ENCODE measurements at regions not wholly inside any gene's neighbourhood (a gene's known extent, or its start where the extent isn't known, plus 50 kb on each side); places are given as distances from the start of the nearest gene placed in this dataset.
A peak's percentile ranks its signal among the peaks of the same experiment; 100 is the strongest.

DNA sequence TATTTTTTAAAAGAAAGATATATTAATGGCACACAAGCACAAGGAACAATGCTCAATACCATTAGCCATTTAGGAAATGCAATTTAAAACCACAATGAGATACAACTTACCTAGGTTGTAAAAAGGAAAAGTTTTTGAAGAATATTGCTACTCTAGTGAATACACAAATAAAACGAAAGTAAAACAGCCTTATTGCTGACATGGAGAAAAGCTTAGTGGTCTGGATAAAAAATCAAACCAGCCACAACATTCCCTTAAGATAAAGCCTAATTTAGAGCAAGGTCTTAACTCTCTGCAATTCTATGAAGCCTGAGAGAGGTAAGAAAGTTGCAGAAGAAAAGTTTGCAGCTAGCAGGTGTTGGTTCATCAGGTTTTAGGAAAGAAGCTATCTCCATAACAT lies 892.7 kb upstream of the ALCAM start:
- no peak for DNase-seq

DNA sequence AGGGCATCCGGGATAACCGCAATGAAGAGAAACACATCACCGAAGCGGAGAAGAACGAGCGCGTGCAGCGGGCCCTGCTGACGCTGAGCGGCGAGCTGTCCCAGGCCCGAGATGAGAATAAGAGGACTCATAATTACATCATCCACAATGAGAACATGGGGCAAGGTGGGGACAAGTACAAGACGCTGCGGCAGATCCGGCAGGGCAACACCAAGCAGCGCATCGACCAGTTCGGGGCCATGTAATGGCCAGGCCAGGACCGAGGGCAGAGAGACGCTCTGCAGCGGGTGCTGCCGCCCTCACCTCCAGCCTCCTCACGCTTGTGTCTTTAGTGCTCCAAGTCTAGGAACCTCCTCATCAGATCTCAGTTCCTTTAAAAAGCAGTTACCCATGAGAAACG lies 863.7 kb upstream of the ALCAM start:
- DNase-seq = no peak

DNA sequence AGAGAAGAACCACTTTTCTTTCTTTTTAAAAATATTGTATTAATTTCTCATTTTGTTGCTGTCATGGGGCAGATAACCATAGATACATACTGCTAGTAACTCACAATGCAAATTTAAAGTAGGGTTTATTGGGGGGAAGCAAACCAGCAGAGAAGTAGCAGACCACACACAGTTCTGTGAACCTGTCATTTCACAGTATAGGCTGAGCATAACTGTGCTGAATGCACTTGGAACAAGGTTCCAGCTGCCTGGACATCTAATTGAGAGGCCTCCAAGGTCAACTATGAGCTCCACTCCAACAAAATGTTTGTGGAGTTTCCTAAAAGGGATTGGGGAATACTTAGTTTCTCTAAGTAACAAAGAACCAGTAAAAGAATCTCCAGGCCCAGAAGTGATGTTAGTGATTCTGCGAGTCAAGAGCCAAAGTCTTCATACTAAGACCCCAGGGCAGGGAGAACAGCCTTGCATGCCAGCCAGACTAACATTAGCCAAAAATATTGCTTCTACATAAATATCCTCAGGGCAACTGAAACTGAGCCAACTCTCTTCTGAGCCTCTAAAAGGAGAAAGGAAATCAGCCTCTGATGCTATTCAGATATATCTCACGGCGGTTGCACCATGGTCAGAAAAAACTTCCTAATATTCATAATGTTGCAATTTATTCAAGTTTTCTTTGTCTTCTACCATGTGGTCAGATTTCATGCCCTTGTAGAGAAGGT lies 856.4 kb upstream of the ALCAM start:
- peak; percentile 18 for DNase-seq

DNA sequence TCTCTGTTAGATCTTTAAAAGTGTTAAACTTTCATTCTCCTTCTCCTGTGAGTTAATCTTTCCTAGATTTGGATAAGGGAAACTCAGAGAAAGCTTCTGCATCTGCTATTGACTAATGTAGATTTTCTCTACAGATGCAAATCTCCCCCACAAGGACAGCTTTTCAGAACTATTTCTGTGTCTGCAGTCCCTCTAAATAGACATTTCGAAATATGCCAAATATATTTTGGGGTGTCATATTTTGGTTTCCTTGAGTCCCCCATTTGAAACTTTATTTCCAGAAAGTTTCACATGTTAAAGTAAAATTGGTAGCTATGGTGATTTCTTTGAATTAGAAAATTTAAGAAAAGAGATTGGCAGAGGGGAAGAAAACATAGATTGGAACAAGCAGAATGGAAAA lies 852.3 kb upstream of the ALCAM start:
- no peak for DNase-seq

DNA sequence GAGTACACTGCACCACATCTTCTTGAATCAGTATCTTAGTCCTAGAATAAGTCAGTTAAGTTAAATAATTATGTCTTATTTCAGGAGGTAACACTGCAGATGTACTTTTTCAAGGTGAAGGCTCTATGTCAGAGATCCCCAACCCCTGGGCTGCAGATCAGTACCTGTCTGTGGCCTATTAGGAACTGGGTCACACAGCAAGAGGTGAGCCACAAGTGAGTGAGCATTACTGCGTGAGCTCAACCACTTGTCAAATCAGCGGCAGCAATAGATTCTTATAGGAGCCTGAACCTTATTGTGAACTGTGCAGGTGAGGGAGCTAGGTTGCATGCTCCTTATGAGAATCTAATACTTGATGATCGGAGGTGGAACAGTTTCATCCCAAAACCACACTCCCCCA lies 851.9 kb upstream of the ALCAM start:
- DNase-seq = no peak

DNA sequence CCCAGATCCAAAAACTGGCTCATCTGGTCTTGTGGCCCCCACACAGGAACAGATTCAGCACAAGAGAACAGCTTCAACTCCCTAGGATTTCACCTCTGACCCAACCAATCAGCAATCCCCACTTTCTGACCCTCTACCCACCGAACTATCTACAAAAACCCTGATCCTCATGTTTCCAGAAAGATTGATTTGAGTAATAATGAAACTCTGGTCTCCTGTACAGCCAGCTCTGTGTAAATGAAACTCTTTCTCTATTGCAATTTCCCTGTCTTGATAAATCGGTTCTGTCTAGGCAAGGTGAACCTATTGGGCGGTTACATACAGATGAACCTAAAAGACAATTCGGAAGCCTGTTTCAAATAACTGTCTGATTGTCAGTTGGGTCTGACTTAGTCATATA lies 847.6 kb upstream of the ALCAM start:
- DNase-seq = no peak

DNA sequence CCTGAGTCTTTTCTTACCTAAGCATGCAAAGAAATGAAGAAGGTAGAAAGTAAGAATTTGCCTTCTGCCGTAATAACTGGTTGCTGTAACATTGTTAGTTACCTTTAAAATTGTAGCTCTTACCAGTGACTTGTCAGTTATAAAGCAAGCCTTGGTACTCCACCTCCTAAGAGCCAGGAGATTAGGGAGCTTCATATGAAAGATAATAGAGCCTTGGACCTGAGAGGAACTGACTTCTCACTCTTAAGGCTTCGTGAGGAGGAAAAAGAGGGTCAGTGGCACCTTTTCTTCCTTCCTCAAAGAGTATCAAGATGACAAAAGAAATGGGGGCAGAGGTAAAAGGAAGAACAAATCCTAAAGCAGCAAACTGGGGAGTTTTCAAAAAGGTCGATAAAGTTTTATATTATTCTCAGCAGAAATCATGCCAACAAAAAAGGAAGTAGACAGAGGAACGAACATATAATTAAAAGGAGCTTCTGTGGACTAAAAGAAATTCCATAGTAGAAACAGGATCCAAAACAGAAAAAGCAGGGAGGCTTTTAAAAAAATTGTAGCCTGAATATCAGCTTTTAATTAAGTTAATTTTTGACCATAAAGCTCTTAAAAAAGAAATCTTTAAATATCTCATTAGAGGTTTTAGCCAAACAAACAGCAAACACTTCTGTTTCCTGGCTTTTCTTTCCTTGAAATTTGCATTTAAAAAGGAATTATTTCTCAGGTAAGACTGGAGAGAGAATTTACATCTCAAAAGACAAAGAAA lies 847.1 kb upstream of the ALCAM start:
- no peak for DNase-seq

DNA sequence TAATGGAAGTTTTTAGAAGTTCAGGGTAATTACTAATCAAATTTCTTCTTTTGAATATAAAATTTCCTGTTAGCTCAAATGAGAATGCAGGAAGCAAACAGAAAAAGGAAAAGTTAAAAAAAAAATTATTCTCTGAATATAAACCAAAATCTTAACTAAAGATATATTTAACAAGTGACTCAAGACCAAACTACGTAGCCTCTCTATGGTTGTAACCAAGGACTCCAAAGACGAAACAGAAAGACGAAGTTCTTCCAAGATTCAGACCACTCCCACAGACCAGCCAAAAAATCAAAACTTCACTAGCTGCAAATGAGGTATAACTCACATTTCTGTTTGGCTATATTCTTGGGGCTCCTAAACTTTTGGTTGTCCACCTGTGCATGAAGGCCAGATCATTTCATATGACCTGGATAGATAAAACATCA lies 846.5 kb upstream of the ALCAM start:
- DNase-seq = no peak

DNA sequence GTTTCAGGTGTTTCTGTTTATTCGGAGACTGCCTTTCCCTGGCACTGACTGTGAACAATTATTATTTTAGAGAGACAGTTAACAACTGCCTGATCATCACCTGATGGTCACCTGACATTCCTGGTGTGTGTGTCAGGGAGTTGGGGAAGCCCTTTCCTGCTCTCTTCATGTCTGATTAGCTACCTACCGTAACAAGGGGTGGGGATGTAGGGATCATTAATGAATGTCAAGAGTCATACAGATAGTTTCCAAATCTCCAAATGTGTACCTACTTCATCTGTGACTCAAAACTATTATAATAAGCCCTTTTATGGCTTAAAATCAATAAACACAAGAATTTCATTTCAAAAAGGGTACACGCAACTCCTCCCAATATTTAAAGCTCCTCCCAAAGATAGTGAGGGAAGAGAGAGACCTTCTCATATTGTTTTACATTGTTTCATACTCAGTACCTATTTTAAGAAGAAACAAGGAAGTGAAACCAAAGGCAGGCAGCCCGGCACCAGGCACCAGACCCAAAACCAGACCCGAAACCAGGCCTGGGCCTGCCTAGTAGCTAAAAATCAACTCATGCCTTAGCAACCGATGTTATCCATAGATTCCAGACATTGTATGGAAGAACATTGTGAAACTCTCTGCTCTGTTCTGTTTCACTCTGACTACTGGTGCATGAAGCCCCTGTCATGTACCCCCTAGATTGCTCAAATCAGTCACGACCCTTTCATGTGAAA lies 844.9 kb upstream of the ALCAM start:
- no peak for DNase-seq

DNA sequence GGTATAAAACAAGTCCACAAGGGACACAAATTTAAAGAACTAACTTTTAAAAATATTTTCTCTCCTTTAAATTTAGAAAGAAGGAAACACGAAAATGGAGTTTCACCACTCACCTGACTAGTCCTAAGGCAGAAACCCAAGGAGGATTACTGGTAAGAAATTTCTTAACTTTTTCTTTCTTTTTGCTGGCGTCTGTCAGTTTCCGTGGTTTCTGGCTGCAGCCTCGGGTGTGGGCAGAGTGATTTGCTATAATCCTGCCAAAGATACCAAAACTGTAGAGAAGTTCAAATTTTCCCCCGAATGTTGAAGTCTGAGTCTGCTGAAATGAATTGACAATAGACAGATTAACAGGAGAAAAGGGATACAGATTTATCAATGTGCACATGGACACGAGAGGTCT lies 843.6 kb upstream of the ALCAM start:
- DNase-seq = no peak

DNA sequence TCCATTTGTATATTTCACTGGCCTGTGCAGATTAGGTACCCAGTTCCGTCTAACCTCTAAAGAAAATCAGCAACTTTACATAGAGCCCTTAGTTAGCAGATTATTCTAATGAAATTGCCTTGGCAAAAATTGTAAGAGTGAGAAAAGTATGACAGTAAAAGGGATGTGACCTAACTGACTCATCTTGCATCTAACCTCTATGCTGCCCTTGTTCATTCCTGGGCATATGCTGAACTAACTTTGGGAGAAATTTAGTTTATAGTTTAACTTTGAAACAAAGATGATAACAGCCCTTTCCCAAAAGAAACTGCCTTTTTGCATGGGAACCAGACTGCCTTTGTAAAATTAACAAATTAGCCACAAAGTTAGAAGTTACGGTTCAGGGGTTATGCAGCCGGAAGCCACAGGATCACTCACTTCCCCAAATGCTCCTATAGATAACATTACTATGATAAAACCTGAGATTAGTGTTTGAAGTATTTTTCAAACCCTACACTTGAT lies 839.8 kb upstream of the ALCAM start:
- no peak for DNase-seq

DNA sequence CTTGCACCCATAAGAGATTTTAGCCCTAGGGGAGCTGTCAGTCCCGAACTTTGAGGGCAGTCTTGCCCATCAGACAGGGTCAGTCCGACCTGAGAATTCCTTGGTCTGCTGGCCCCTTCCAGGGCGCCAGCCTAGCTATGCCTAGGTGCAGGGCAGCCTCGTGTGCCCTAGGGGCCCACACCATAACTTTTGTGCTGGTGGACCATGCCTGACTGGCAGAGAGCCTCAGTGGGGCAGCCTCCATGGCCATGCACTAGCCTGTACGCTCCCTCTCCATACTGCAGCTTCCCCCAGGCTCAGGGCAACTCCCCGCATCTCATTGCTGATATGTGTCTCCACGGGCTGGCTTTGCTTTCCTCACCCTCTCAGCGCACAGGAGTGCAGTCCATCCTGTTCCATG lies 835.8 kb upstream of the ALCAM start:
- no peak for DNase-seq

DNA sequence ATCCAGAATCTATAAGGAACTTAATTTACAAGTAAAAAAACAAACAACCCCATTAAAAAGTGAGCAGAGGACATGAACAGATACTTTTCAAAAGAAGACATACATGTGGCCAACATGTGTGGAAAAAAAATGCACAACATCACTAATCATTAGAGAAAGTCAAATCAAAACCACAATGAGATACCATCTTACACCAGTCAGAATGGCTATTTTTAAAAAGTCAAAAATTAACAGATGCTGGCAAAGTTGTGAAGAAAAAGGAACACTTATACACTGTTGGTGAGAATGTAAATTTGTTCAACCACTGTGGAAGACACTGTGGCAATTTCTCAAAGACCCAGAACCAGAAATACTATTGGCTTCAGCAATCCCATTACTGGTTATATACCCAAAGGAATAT lies 830.0 kb upstream of the ALCAM start:
- DNase-seq = no peak

DNA sequence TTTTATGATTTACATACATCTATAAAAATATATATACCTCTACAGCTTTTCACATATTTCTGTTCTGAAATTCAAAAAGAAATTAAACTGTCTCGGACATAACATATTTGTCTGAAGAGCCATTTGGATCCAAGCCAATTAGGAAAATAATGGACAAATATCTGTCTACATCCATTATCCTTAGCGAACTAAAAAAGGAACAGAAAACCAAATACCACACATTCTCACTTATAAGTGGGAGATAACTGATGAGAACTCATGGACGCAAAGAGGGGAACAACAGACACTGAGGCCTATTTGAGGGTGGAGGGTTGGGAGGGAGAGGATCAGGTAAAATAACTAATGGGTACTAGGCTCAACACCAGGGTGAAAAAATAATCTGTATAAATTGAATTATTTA lies 829.4 kb upstream of the ALCAM start:
- no peak for DNase-seq

DNA sequence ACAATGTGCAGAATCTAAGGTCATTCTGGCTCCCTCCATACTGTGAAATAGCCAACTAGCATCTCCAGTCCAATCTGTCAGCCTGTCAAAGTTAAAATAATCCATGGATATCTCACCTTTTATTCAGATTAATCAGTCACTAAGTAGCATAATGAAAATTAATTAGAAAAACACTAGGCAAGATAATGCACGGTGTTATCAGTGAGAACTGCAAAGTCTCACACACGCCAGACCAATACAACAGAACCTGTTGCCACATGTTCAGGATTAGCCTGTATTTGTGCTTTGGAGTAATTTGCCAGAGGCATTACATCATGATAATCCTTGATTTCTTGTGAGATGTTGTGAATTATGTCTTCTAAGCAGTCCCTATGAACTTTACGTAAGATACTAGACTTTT lies 820.4 kb upstream of the ALCAM start:
- no peak for DNase-seq

DNA sequence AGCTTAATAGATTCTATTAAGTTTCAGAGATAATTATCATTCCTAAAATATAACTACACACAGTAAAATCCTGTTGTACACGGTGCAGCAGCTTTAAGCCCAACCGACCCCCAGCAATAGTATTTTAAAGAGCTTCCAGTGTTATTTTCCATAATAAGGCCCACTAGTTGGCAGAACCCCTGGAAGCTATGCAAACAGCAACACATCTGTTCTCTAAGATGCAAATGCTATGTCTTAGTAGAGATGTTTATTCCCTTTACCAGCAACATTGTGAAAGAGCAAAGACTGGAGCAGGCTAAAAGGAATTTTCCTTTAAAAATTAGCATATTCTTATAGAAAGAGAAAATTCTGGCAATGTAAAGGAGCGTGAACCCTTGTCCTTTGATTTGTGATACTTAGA lies 819.7 kb upstream of the ALCAM start:
- DNase-seq = no peak

DNA sequence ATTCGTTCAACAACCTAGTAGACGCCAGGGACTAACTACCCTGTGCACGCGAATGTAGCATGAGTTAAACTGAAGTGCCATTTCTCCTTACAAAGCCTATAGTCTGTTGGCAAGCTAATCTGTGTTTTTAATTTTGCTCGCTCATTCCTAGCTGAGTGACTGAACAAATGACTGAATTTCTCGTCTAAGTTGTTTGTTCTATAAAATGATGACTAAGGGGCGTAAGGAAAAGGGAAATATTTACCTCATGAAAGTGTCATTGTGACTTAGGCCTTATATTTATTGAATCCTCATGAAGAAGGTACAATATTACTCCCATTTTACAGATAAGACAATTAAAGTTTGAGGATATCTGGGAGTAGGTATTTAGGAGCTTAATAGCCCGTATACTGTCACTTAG lies 818.3 kb upstream of the ALCAM start:
- no peak for DNase-seq

DNA sequence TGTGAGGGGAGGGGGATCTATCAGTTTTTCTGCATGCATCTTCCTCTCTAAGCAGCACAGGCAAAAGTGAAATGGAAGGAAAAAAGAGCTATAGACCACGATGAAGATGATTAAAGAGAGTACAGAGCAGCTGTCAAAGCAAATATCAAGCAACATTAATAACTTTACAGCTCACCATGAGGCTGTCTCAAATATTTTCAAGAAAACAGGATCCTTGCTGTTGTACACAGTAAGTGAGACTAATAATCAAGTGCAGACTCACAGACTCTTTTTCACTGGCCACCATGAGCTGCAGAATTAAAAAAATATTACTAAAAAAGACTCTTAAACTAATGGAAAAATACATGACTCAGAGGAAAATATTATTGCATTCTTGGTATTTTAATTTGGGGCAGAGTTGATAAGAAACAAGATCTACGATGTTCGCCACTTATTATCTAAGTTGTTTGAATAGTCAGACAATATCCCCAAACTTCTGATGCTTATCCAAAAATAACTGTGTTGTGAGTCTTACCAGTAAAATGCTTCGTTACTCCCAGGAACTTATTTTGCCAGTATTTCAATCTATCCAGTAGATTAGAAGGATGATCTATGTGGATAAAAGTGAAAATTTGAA lies 817.5 kb upstream of the ALCAM start:
- no peak for DNase-seq

DNA sequence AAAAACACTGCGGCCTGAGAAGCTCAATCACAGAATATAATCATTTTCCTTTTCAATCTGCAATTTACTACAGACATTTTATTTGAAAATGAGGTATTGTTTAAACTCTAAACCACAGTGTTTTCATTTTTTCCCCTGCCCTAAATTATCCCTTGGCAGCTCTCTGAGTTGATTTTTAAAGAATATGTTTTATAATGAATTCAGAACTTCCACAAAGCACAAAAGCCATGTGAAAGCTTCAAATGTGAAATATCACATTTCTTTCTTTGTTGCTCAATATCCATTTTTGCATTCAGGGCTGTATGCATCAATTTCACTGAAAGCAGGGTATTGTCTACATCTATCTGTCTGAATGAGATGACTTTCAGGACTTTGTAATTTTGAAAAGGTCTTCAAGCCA lies 813.6 kb upstream of the ALCAM start:
- DNase-seq = no peak

DNA sequence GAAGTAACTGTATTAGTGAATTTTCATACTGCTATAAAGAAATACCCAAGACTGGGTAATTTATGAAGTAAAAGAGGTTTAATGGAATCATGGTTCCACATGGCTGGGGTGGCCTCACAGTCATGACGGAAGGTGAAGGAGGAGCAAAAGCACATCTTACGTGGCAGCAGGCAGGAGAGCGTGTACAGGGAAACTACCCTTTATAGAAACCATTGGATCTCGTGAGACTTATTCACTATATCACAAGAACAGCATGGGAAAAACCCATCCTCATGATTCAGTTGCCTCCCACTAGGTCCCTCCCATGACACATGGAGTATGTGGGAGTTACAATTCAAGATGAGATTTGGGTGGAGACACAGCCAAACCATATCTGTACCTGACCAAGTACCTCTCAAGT lies 812.3 kb upstream of the ALCAM start:
- DNase-seq = no peak

DNA sequence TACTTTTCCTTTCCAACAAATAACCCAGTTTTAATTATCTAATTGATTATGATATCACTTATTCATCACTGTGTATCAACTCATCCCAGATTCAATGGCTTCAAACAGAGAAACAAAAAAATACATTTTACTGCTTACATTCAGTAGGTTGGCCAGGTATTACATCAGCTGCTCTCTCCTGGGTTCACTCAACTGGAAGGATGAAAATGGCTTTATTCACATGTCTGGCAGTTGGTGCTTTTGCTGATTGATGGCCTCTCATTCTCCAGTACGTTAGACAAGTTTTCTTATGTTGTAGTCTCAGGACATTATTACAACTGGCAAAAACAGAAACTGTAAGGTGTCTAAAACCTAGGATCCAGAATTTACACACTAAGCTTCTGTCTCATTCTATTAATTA lies 811.0 kb upstream of the ALCAM start:
- no peak for DNase-seq

DNA sequence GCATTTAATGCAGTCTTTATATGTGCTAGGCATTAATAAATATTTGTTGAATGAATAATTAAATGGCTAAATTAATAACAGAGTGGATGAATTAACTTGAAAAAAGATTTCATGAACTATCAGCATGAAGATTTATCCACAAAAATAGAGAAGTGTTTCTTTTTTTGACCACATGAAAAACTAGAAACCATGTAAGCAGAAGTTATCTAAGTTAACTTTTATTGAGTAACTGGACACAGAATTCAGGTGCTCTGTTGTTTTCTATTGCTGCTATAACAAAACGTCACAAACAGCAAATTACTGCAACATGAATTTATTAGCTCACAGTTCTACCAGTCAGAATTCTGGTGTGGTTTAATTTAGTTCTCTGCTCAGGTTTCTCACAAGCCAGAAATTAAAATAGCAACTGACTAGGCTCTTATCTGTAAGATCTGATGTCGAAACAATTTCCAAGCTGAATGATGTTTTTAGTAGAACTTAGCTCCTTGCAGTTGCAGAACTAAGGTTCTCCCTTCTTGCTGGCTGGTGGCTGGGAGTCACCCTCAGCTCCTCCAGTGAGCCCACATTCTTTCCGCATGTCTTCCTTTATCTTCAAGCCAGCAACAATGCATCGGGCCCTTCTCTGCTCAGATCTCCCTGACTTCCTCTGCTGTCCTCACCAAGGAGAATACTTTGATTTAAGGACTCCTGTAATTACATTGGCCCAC lies 810.2 kb upstream of the ALCAM start:
- no peak for DNase-seq
